HAP-1 (cell line): ENCODE measurements at regions not wholly inside any gene's neighbourhood (a gene's known extent, or its start where the extent isn't known, plus 50 kb on each side); places are given as distances from the start of the nearest gene placed in this dataset.
"Not testable (repeated sequence)": the region's sequence is repeated elsewhere in the genome, so short reads cannot be mapped to it uniquely, and the experiment has no call there.

Experiments
- DNase-seq, 2 experiments: peaks; one replicate each; pipeline ENCODE4 v3.0.0-alpha.2; 2016 to 2020; ENCODE audit warnings: low spot score in 2 of 2
- H3K27me3 ChIP-seq: fragments of 250-450 bp; sonication (Bioruptor Pico); 2 replicates; pipeline ENCODE4 v1.5.1; 2020; ENCODE audit warnings: low read depth, mild to moderate bottlenecking, moderate library complexity
- H3K36me3 ChIP-seq: fragments of 250-450 bp; sonication (Bioruptor Pico); replicated peaks from 2 replicates; pipeline ENCODE4 v1.5.1; 2020; ENCODE audit warnings: mild to moderate bottlenecking
- H3K4me1 ChIP-seq: fragments of 250-450 bp; sonication (Bioruptor Pico); 2 replicates; pipeline ENCODE4 v1.5.1; 2020; ENCODE audit warnings: mild to moderate bottlenecking
- H3K4me3 ChIP-seq: fragments of 250-450 bp; sonication (Bioruptor Pico); 2 replicates; pipeline ENCODE4 v1.5.1; 2020; ENCODE audit warnings: mild to moderate bottlenecking, moderate library complexity
- H3K9me3 ChIP-seq: fragments of 250-450 bp; sonication (Bioruptor Pico); 2 replicates; pipeline ENCODE4 v1.5.1; 2020; ENCODE audit warnings: mild to moderate bottlenecking, moderate library complexity
- in situ Hi-C: fragments of 300-500 bp; cut with MboI; formaldehyde crosslinking; loops from 3 replicates; pipeline ENCODE4 v1.14.3; 2020; ENCODE audit warnings: low sequenced_read_pairs, inconsistent platforms, mixed read lengths

GRCh38 chr7:113331155-113331898, 213.0 kb upstream of the SMIM30 start:
- DNase-seq: peak in 1 of 2 experiments; percentile 9
- Histone ChIP-seq H3K36me3 (no peaks in the 10 kb centered on the region), H3K4me1 (no peaks in the 10 kb centered on the region), H3K9me3 (no peaks in the 10 kb centered on the region), H3K4me3 (no peak overlapping the region), H3K27me3 (no peaks in the 10 kb centered on the region)
- in situ Hi-C loops: no loop called here

DNA sequence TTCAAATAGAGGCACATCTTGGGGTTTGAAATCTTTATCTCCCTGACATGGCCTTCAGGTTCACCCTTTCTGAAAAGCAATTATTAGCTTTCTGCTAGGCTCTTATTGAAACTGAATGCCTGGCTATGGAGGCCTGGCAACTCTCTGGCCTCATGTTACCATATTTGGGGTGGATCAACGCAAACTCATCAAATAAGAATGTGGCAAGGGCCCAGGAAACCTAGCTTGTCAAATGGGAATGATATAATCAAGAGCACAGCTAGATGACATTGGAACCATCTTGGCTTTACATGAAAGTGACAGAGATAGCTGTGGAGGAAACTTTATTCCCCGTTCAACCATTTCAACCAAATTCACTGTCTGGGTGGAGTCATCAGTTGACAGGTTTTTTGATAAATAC, 202.8 kb upstream of the SMIM30 start:
- Histone ChIP-seq H3K36me3 (no peaks in the 10 kb centered on the region), H3K9me3 (no peaks in the 10 kb centered on the region), H3K27me3 (no peaks in the 10 kb centered on the region), H3K4me1 (no peaks in the 10 kb centered on the region), H3K4me3 (no peak overlapping the region)
- in situ Hi-C loops: no loop called here
- no peak for DNase-seq

- Histone ChIP-seq H3K4me1 (no peaks in the 10 kb centered on the region), H3K4me3 (no peak overlapping the region), H3K27me3 (no peaks in the 10 kb centered on the region), H3K36me3 (no peaks in the 10 kb centered on the region), H3K9me3 (no peaks in the 10 kb centered on the region)
- in situ Hi-C loops: no loop called here
- no peak for DNase-seq
Measured at GRCh38 chr7:113320419-113320818, 202.1 kb upstream of the SMIM30 start.

GRCh38 chr7:113314594-113314993, 196.2 kb upstream of the SMIM30 start:
- Histone ChIP-seq H3K4me3 (no peak overlapping the region), H3K27me3 (no peaks in the 10 kb centered on the region), H3K4me1 (no peaks in the 10 kb centered on the region), H3K9me3 (no peaks in the 10 kb centered on the region), H3K36me3 (no peaks in the 10 kb centered on the region)
- in situ Hi-C loops: no loop called here
- no peak for DNase-seq

DNA sequence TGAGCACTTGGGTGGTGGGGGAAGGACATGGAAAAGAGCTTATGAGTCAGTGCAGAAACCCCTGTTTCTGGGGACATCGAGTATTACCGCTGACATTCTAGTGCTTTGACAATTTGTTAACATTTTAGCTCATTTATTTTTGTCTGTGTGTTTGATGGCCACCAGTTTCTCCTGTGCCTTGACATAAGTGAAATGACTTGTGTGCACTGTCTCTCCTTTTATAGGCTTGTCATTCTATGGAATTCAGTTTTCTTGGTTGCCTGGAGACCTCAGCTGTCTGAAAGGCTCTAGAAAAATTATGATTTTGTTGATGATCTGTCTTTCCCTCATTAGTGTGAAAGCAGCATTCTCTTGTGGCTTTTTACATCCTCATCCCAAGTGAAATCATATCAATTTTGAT, 190.0 kb upstream of the SMIM30 start:
- H3K4me3 ChIP-seq: no peak overlapping the region
- DNase-seq: no peak
- H3K36me3 ChIP-seq: no peaks in the 10 kb centered on the region
- no peaks in the 10 kb centered on the region for H3K27me3 ChIP-seq
- in situ Hi-C loops: no loop called here
- H3K9me3 ChIP-seq: no peaks in the 10 kb centered on the region
- H3K4me1 ChIP-seq: no peaks in the 10 kb centered on the region

DNA sequence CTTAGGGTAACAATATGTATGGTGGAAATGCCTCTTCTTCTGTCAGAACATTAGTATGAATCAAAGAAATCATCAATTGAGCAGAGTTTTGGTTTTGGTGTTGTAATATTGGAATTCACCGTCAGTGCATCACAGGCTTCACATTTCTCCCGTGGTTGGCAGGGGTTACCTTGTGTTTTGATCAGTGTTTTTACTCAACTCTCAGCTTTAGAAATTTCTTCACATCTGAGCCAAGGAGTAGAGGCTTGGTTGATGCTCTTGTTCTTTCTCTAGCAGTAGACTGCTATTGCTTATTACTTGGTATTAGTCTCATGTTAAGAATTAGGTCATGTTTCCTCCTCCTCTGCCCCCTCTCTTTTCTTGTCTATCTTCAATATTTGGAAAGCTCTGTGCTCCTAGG, 188.8 kb upstream of the SMIM30 start:
- in situ Hi-C loops: no loop called here
- no peaks in the 10 kb centered on the region for H3K4me1 ChIP-seq

DNA sequence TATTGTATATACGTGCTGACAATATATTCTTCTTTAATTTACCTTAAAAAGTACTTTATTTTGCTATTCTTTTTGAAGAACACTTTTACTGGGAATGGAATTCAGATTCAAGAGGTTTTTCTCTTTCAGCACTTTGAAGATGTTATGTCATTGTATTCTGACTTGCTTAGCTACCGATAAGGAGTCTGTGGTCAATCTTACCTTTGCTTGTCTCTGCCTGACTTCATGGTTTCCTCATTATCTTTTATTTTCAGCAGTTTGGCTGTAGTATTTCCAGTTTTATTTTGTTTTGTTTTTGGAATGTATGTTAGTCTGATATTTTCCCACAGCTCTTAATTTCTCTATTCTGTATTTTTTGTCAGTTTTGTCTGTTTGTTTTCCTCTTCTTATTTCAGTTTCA, 187.9 kb upstream of the SMIM30 start:
- no peaks in the 10 kb centered on the region for H3K9me3 ChIP-seq
- no peaks in the 10 kb centered on the region for H3K4me1 ChIP-seq
- no peaks in the 10 kb centered on the region for H3K27me3 ChIP-seq
- in situ Hi-C loops: no loop called here
- no peak overlapping the region for H3K4me3 ChIP-seq
- no peak for DNase-seq
- H3K36me3 ChIP-seq: no peaks in the 10 kb centered on the region

More for the DNA sequence above, 188.8 kb upstream of the SMIM30 start:
- Histone ChIP-seq H3K27me3 (no peaks in the 10 kb centered on the region), H3K9me3 (no peaks in the 10 kb centered on the region), H3K36me3 (no peaks in the 10 kb centered on the region), H3K4me3 (no peak overlapping the region)
- no peak for DNase-seq

DNA sequence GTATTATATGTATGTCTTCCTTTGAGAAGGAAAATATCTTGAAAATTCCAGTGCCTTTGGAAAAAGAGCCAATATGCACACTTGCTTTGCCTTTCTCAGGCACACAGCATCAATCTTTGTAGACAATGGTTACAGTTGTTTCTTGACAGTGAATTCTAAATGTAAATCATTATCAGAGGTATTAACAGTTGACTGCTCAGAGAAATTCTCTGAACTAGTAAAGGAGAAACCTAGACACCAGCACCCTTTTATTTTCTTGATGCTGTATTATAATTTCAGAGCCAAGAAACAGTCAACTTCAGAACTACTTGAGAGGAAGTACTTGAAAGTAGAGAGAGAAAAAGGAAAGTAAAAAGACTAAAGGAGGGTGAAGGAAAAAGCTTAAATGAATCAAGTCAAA, 185.8 kb upstream of the SMIM30 start:
- Histone ChIP-seq H3K36me3 (no peaks in the 10 kb centered on the region), H3K27me3 (no peaks in the 10 kb centered on the region), H3K4me3 (no peak overlapping the region), H3K9me3 (no peaks in the 10 kb centered on the region), H3K4me1 (no peaks in the 10 kb centered on the region)
- no peak for DNase-seq
- in situ Hi-C loops: no loop called here

- H3K36me3 ChIP-seq, H3K4me3 ChIP-seq, H3K27me3 ChIP-seq, H3K9me3 ChIP-seq, DNase-seq, H3K4me1 ChIP-seq, in situ Hi-C loops: not testable (repeated sequence)
Measured at GRCh38 chr7:113303388-113303787, 185.0 kb upstream of the SMIM30 start.

- H3K4me1 ChIP-seq: no peaks in the 10 kb centered on the region
- DNase-seq: no peak
- no peaks in the 10 kb centered on the region for H3K9me3 ChIP-seq
- in situ Hi-C loops: no loop called here
- H3K27me3 ChIP-seq: no peaks in the 10 kb centered on the region
- H3K4me3 ChIP-seq: no peak overlapping the region
- H3K36me3 ChIP-seq: no peaks in the 10 kb centered on the region
Measured at GRCh38 chr7:113301983-113302382, 183.6 kb upstream of the SMIM30 start.

DNA sequence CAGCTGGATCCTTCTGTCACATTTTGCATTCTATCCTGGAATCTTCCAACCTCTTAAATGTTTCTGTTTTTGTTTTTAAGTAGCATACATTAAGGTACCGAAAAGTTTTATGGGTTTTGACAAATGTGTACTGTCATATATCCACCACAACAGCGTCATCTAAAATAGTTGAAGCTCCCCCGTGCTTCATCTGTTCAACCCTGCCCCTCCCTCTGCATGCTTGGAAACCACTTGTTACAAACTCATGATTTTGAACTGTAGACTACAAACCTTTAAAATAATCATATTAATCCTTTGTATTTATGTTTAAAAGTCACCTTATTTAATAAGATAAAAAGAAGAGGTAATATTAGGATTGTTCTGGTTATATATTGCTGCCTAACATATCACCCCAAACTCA, 182.8 kb upstream of the SMIM30 start:
- Histone ChIP-seq H3K4me1 (no peaks in the 10 kb centered on the region), H3K36me3 (no peaks in the 10 kb centered on the region), H3K9me3 (no peaks in the 10 kb centered on the region), H3K4me3 (no peak overlapping the region), H3K27me3 (no peaks in the 10 kb centered on the region)
- no peak for DNase-seq
- in situ Hi-C loops: no loop called here

DNA sequence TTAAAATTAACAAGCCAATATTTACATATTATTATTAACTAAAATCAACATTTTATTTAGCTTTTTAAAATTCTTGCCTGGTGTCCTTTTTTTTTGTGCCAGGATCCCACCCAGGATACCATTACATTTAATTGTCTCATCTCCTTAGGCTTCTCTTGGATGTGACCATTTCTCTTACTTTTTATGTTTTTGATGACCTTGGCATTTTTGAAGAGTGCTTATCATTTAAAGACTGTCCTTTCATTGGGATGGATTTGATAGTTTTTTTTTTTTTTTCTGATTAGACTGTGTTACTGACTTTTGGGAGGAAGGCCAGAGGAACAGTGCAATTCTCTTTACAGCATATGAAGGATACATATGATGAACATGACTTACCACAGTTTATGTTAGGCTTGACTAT, 181.4 kb upstream of the SMIM30 start:
- Histone ChIP-seq H3K27me3 (no peaks in the 10 kb centered on the region), H3K9me3 (no peaks in the 10 kb centered on the region), H3K4me1 (no peaks in the 10 kb centered on the region), H3K4me3 (no peak overlapping the region), H3K36me3 (no peaks in the 10 kb centered on the region)
- no peak for DNase-seq
- in situ Hi-C loops: no loop called here

DNA sequence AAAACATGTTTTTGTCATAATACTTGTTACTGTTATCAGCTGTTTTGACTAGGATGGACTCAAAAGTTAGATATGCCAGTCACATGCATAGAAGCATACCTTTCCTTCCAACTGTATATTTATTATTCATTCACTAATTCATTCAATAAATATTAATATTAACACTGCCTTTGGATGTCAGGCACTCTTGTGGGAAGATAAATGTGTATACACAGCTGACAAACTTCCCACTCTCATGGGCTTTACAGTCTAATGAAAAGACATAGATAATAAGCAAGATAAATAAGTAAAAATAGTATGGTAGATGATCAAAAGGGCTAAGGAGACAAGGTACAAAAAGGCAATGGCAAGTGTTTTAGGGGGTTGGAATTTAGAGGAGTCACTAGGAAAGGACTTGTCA, 180.1 kb upstream of the SMIM30 start:
- no peaks in the 10 kb centered on the region for H3K9me3 ChIP-seq
- H3K4me3 ChIP-seq: no peak overlapping the region
- in situ Hi-C loops: no loop called here
- H3K27me3 ChIP-seq: no peaks in the 10 kb centered on the region
- DNase-seq: no peak
- no peaks in the 10 kb centered on the region for H3K36me3 ChIP-seq
- H3K4me1 ChIP-seq: no peaks in the 10 kb centered on the region

GRCh38 chr7:113294750-113295149, 176.4 kb upstream of the SMIM30 start:
- no peaks in the 10 kb centered on the region for H3K27me3 ChIP-seq
- no peaks in the 10 kb centered on the region for H3K9me3 ChIP-seq
- no peak overlapping the region for H3K4me3 ChIP-seq
- DNase-seq: no peak
- H3K36me3 ChIP-seq: no peaks in the 10 kb centered on the region
- H3K4me1 ChIP-seq: no peaks in the 10 kb centered on the region
- in situ Hi-C loops: no loop called here

- H3K9me3 ChIP-seq: no peaks in the 10 kb centered on the region
- H3K27me3 ChIP-seq: no peaks in the 10 kb centered on the region
- H3K4me3 ChIP-seq: no peak overlapping the region
- H3K36me3 ChIP-seq: no peaks in the 10 kb centered on the region
- in situ Hi-C loops: no loop called here
- DNase-seq: no peak
- no peaks in the 10 kb centered on the region for H3K4me1 ChIP-seq
Measured at GRCh38 chr7:113292105-113292504, 173.8 kb upstream of the SMIM30 start.
